Lung (tissue), 11 donors: ENCODE measurements at regions not wholly inside any gene's neighbourhood (a gene's known extent, or its start where the extent isn't known, plus 50 kb on each side); places are given as distances from the start of the nearest gene placed in this dataset.

Source experiments
- ATAC-seq: fragments of 200-7000 bp; cut with Tn5 transposase; one replicate; pipeline ENCODE4 v1.9.1; 2020; ENCODE audit warnings: moderate number of reproducible peaks; ENCODE audit not compliant: insufficient read depth, low FRiP score
- DNase-seq, 3 donors: peaks; one replicate each; pipeline ENCODE4 v3.0.0-alpha.2; 2013 to 2017
- H3K27ac ChIP-seq, 2 donors: one replicate each; pipeline ENCODE4 v1.5.1; 2013; ENCODE audit warnings: mild to moderate bottlenecking in 2 of 2, moderate library complexity in 2 of 2, control low read depth in 1 of 2, inconsistent platforms in 1 of 2, low read depth in 1 of 2, low read length in 1 of 2
- H3K27me3 ChIP-seq, 3 donors: one replicate each; pipeline ENCODE4 v1.5.1; 2013; ENCODE audit warnings: low read length in 2 of 3; ENCODE audit not compliant: control insufficient read depth in 3 of 3, insufficient read depth in 3 of 3
- H3K36me3 ChIP-seq, 4 donors: one replicate each; pipeline ENCODE4 v1.5.1; 2013; ENCODE audit warnings: low read length in 4 of 4, mild to moderate bottlenecking in 1 of 4, moderate library complexity in 1 of 4; ENCODE audit not compliant: control insufficient read depth in 4 of 4, insufficient read depth in 4 of 4
- H3K4me1 ChIP-seq, 5 donors: one replicate each; pipeline ENCODE4 v1.5.1; 2013; ENCODE audit warnings: low read length in 5 of 5, mild to moderate bottlenecking in 2 of 5, moderate library complexity in 1 of 5; ENCODE audit not compliant: control insufficient read depth in 5 of 5, insufficient read depth in 5 of 5
- H3K4me3 ChIP-seq: one replicate; pipeline ENCODE4 v1.5.1; 2013; ENCODE audit warnings: mild to moderate bottlenecking, control low read depth, moderate library complexity
- H3K9ac ChIP-seq, 2 donors: one replicate each; pipeline ENCODE4 v1.5.1; 2013; ENCODE audit warnings: low read length in 2 of 2, control low read depth in 1 of 2; ENCODE audit not compliant: insufficient read depth in 1 of 2
- H3K9me3 ChIP-seq, 4 donors: one replicate each; pipeline ENCODE4 v1.5.1; 2013; ENCODE audit warnings: low read length in 3 of 4, mild to moderate bottlenecking in 1 of 4, moderate library complexity in 1 of 4; ENCODE audit not compliant: control insufficient read depth in 4 of 4, insufficient read depth in 3 of 4
- CTCF ChIP-seq: IDR thresholded peaks from 2 replicates; pipeline ENCODE4 v1.5.1; 2012; ENCODE audit warnings: mild to moderate bottlenecking; ENCODE audit errors: control extremely low read depth, extremely low read depth
- WGBS, 2 donors: extraction: QIAGEN DNeasy Blood & Tissue Kit; methylation state at CpG; one replicate each; pipeline ENCODE4 v1.1.7; 2013; 5-methylcytosine and 5-hydroxymethylcytosine counted together
- donor health status: control.
- donor health status: control.
- donor health status: Bipolar disorder and iron deficiency.
- donor health status: healthy.
- donor health status: DM: yes; HTN: yes; CAD: no.

- Histone ChIP-seq H3K36me3 (no peaks in the 10 kb centered on the region), H3K27ac (no peak overlapping the region), H3K4me3 (no peak overlapping the region), H3K27me3 (no peaks in the 10 kb centered on the region), H3K9me3 (no peaks in the 10 kb centered on the region), H3K4me1 (no peaks in the 10 kb centered on the region), H3K9ac (no peak overlapping the region)
- no peak for TF ChIP-seq CTCF
- ATAC-seq (no peak), DNase-seq (no peak)
- 89 to 94% methylated on average over 1 of the region's 1 CpG for WGBS, 2 donors
These were observed 134.3 kb upstream of the CDH9 start for GRCh38 chr5:27172693-27173092.

- no peak overlapping the region for H3K4me3 ChIP-seq
- WGBS, 2 donors: 39 to 60% methylated on average over 15 of the region's 15 CpGs
- no peak overlapping the region for H3K9ac ChIP-seq
- H3K27me3 ChIP-seq: no peaks in the 10 kb centered on the region
- DNase-seq: peak; percentile 27 to 57 (median 49)
- H3K36me3 ChIP-seq: no peaks in the 10 kb centered on the region
- no peaks in the 10 kb centered on the region for H3K4me1 ChIP-seq
- no peak for TF ChIP-seq CTCF
- no peaks in the 10 kb centered on the region for H3K9me3 ChIP-seq
- no peak overlapping the region for H3K27ac ChIP-seq
- no peak for ATAC-seq
These were observed 133.4 kb upstream of the CDH9 start for GRCh38 chr5:27171761-27172261.

GRCh38 chr5:27158775-27159174 lies 120.4 kb upstream of the CDH9 start:
- no peak for TF ChIP-seq CTCF
- no peak overlapping the region for H3K9ac ChIP-seq
- DNase-seq (no peak), ATAC-seq (no peak)
- H3K4me1 ChIP-seq: no peaks in the 10 kb centered on the region
- 68 to 72% methylated on average over 1 of the region's 1 CpG for WGBS, 2 donors
- H3K27me3 ChIP-seq: no peaks in the 10 kb centered on the region
- H3K4me3 ChIP-seq: no peak overlapping the region
- H3K36me3 ChIP-seq: no peaks in the 10 kb centered on the region
- H3K27ac ChIP-seq: no peak overlapping the region
- peaks cover 0 to 8% (median 5%) of the 10 kb centered on the region in 4 donors for H3K9me3 ChIP-seq

GRCh38 chr5:27158171-27158570 lies 119.8 kb upstream of the CDH9 start:
- TF ChIP-seq CTCF: no peak
- no peak for ATAC-seq
- Histone ChIP-seq H3K27me3 (no peaks in the 10 kb centered on the region), H3K27ac (no peak overlapping the region), H3K36me3 (no peaks in the 10 kb centered on the region), H3K9me3 (peaks cover 0 to 8% (median 5%) of the 10 kb centered on the region in 4 donors), H3K4me1 (no peaks in the 10 kb centered on the region), H3K9ac (no peak overlapping the region), H3K4me3 (no peak overlapping the region)
- DNase-seq: no peak
